H9 (cell line): ENCODE measurements at regions not wholly inside any gene's neighbourhood (a gene's known extent, or its start where the extent isn't known, plus 50 kb on each side); places are given as distances from the start of the nearest gene placed in this dataset.

Experiments used
- DNase-seq: peaks from one replicate; pipeline ENCODE4 v3.0.0-alpha.2; 2017
- H2AFZ ChIP-seq: one replicate; pipeline ENCODE4 v1.6.1; 2013; ENCODE audit warnings: mild to moderate bottlenecking, low read length, control low read depth, moderate library complexity
- H2AK5ac ChIP-seq: 2 replicates; pipeline ENCODE4 v1.6.1; 2013; ENCODE audit warnings: low read length, control low read depth, mixed read lengths; ENCODE audit not compliant: insufficient read length
- H2BK120ac ChIP-seq: one replicate; pipeline ENCODE4 v1.6.1; 2013; ENCODE audit warnings: low read depth, mild to moderate bottlenecking, low read length, control low read depth, inconsistent platforms; ENCODE audit not compliant: poor library complexity, severe bottlenecking
- H2BK12ac ChIP-seq: 2 replicates; pipeline ENCODE4 v1.6.1; 2013; ENCODE audit warnings: low read length, control low read depth, mixed read lengths, low read depth; ENCODE audit not compliant: insufficient read length
- H2BK15ac ChIP-seq: 2 replicates; pipeline ENCODE4 v1.6.1; 2013; ENCODE audit warnings: low read depth, low read length, control low read depth
- H2BK20ac ChIP-seq: one replicate; pipeline ENCODE4 v1.6.1; 2013; ENCODE audit warnings: low read depth, mild to moderate bottlenecking, low read length, control low read depth, inconsistent platforms; ENCODE audit not compliant: poor library complexity, severe bottlenecking
- H2BK5ac ChIP-seq: 2 replicates; pipeline ENCODE4 v1.6.1; 2013; ENCODE audit warnings: low read length, control low read depth, mixed read lengths; ENCODE audit not compliant: insufficient read length
- H3K14ac ChIP-seq: 2 replicates; pipeline ENCODE4 v1.6.1; 2013; ENCODE audit warnings: low read length, control low read depth; ENCODE audit not compliant: insufficient read depth
- H3K18ac ChIP-seq: 2 replicates; pipeline ENCODE4 v1.6.1; 2013; ENCODE audit warnings: low read depth, mild to moderate bottlenecking, mixed read lengths, low read length, control low read depth; ENCODE audit not compliant: insufficient read length
- H3K23ac ChIP-seq: 2 replicates; pipeline ENCODE4 v1.6.1; 2013; ENCODE audit warnings: low read length, control low read depth, mixed read lengths, low read depth; ENCODE audit not compliant: insufficient read length
- H3K23me2 ChIP-seq: 2 replicates; pipeline ENCODE4 v1.6.1; 2013; ENCODE audit warnings: low read depth, mild to moderate bottlenecking, mixed read lengths, low read length, control low read depth; ENCODE audit not compliant: insufficient read length, poor library complexity, severe bottlenecking
- H3K27ac ChIP-seq: 2 replicates; pipeline ENCODE4 v1.5.1; 2013; ENCODE audit warnings: low read length, control low read depth, mixed read lengths, low read depth; ENCODE audit not compliant: insufficient read length
- H3K27me3 ChIP-seq: 2 replicates; pipeline ENCODE4 v1.6.1; 2013; ENCODE audit warnings: low read length, control low read depth, inconsistent platforms; ENCODE audit not compliant: insufficient read depth
- H3K4ac ChIP-seq: 2 replicates; pipeline ENCODE4 v1.6.1; 2013; ENCODE audit warnings: low read depth, mild to moderate bottlenecking, control low read depth, inconsistent platforms, low read length, moderate library complexity
- H3K4me1 ChIP-seq: 2 replicates; pipeline ENCODE4 v1.6.1; 2013; ENCODE audit warnings: low read length, control low read depth, inconsistent platforms; ENCODE audit not compliant: insufficient read depth
- H3K4me2 ChIP-seq: 2 replicates; pipeline ENCODE4 v1.6.1; 2013; ENCODE audit warnings: low read length, control low read depth, mixed read lengths; ENCODE audit not compliant: insufficient read length, insufficient read depth
- H3K56ac ChIP-seq: 2 replicates; pipeline ENCODE4 v1.6.1; 2013; ENCODE audit warnings: low read depth, mild to moderate bottlenecking, mixed read lengths, low read length, control low read depth; ENCODE audit not compliant: insufficient read length
- H3K79me1 ChIP-seq: 2 replicates; pipeline ENCODE4 v1.6.1; 2013; ENCODE audit warnings: low read depth, mild to moderate bottlenecking, moderate library complexity, low read length, control low read depth, inconsistent platforms; ENCODE audit not compliant: insufficient read depth, poor library complexity, severe bottlenecking
- H3K79me2 ChIP-seq: 2 replicates; pipeline ENCODE4 v1.6.1; 2013; ENCODE audit warnings: low read length, control low read depth, inconsistent platforms; ENCODE audit not compliant: insufficient read depth
- H3K9ac ChIP-seq: 2 replicates; pipeline ENCODE4 v1.6.1; 2013; ENCODE audit warnings: low read length, control low read depth, mixed read lengths; ENCODE audit not compliant: insufficient read length; ENCODE audit errors: extremely low read depth
- H3K9me3 ChIP-seq: one replicate; pipeline ENCODE4 v1.6.1; 2013; ENCODE audit warnings: low read depth, low read length, inconsistent platforms; ENCODE audit not compliant: control insufficient read depth
- H3T11ph ChIP-seq: one replicate; pipeline ENCODE4 v1.6.1; 2013; ENCODE audit warnings: mild to moderate bottlenecking, low read length, control low read depth, inconsistent platforms
- H4K20me1 ChIP-seq: one replicate; pipeline ENCODE4 v1.6.1; 2013; ENCODE audit not compliant: control insufficient read depth, insufficient read length, insufficient read depth
- H4K5ac ChIP-seq: 2 replicates; pipeline ENCODE4 v1.6.1; 2013; ENCODE audit warnings: low read depth, mild to moderate bottlenecking, mixed read lengths, low read length, control low read depth; ENCODE audit not compliant: insufficient read length
- H4K8ac ChIP-seq: replicated peaks from 2 replicates; pipeline ENCODE4 v1.6.1; 2013; ENCODE audit warnings: low read length, control low read depth, mixed read lengths, low read depth; ENCODE audit not compliant: insufficient read length
- H4K91ac ChIP-seq: 2 replicates; pipeline ENCODE4 v1.6.1; 2013; ENCODE audit warnings: low read depth, mild to moderate bottlenecking, moderate library complexity, mixed read lengths, low read length, control low read depth; ENCODE audit not compliant: insufficient read length
- H3K27ac Mint-ChIP-seq, 3 experiments: 2 replicates in 2 of 3; 3 replicates in 1 of 3; pipeline ENCODE4 v1.8.0; 2020 to 2021; ENCODE audit warnings: mixed read lengths in 3 of 3, mild to moderate bottlenecking in 1 of 3, moderate library complexity in 1 of 3
- H3K27me3 Mint-ChIP-seq: 2 replicates; pipeline ENCODE4 v1.8.0; 2021; ENCODE audit warnings: low read depth, mild to moderate bottlenecking, moderate library complexity, mixed read lengths
- H3K36me3 Mint-ChIP-seq, 3 experiments: 2 replicates in 2 of 3; 3 replicates in 1 of 3; pipeline ENCODE4 v1.8.0; 2020 to 2021; ENCODE audit warnings: low read depth in 3 of 3, mixed read lengths in 3 of 3; ENCODE audit not compliant: insufficient read depth in 1 of 3
- H3K4me1 Mint-ChIP-seq, 2 experiments: 2 replicates each; pipeline ENCODE4 v1.8.0; 2020; ENCODE audit warnings: mixed read lengths in 2 of 2
- H3K4me3 Mint-ChIP-seq, 2 experiments: 2 replicates in 1 of 2; 3 replicates in 1 of 2; pipeline ENCODE4 v1.8.0; 2020 to 2021; ENCODE audit warnings: mild to moderate bottlenecking in 2 of 2, mixed read lengths in 2 of 2, moderate library complexity in 1 of 2
- H3K9me3 Mint-ChIP-seq, 2 experiments: 2 replicates in 1 of 2; 3 replicates in 1 of 2; pipeline ENCODE4 v1.8.0; 2020; ENCODE audit warnings: mild to moderate bottlenecking in 2 of 2, mixed read lengths in 2 of 2, moderate library complexity in 1 of 2
- WGBS: extraction: QIAGEN DNeasy Blood & Tissue Kit; methylation state at CpG from one replicate; pipeline ENCODE4 v1.1.7; 2013; ENCODE audit warnings: missing lambda C conversion rate, low lambda C conversion rate, mixed read lengths; ENCODE audit not compliant: insufficient read length; ENCODE audit errors: extremely low coverage; 5-methylcytosine and 5-hydroxymethylcytosine counted together
- TF ChIP-seq, protein P1 (sequence below): fragments of 200-600 bp; sonication (generic); conservative IDR thresholded peaks from 3 replicates; pipeline ENCODE4 v1.8.0; 2021; ENCODE audit warnings: antibody characterized with exemption, mild to moderate bottlenecking

DNA sequence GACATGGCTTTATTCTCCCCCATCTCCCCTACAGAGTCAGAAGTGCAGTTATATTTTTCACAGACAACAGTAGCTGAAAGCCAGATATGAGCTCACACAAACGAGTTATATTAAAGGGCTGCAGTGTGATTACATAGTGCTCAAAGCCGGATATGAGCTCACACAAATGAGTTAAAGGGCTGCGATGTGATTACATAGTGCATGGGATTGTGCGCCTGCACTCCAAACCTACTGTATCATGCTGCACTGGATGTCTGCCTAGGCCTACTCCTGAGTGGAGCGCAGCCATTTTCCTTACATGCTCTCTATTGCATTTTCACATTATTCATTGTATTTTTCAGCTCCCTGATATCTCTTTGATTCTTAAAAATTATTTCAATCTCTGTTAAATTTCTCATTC lies 414.6 kb upstream of the LARGE1 start:
- no peak overlapping the region for H2BK5ac ChIP-seq
- Mint-ChIP-seq H3K4me1 (no peaks in the 10 kb centered on the region), H3K27ac (no peak overlapping the region), H3K4me3 (no peak overlapping the region), H3K9me3 (peaks cover 31% of the 10 kb centered on the region in 2 experiments), H3K27me3 (peaks cover 5% of the 10 kb centered on the region), H3K36me3 (peaks cover 4 to 15% (median 7%) of the 10 kb centered on the region in 3 experiments; a peak in 6 of 7 replicates)
- no peak overlapping the region for H2BK120ac ChIP-seq
- TF ChIP-seq, protein P1, sequence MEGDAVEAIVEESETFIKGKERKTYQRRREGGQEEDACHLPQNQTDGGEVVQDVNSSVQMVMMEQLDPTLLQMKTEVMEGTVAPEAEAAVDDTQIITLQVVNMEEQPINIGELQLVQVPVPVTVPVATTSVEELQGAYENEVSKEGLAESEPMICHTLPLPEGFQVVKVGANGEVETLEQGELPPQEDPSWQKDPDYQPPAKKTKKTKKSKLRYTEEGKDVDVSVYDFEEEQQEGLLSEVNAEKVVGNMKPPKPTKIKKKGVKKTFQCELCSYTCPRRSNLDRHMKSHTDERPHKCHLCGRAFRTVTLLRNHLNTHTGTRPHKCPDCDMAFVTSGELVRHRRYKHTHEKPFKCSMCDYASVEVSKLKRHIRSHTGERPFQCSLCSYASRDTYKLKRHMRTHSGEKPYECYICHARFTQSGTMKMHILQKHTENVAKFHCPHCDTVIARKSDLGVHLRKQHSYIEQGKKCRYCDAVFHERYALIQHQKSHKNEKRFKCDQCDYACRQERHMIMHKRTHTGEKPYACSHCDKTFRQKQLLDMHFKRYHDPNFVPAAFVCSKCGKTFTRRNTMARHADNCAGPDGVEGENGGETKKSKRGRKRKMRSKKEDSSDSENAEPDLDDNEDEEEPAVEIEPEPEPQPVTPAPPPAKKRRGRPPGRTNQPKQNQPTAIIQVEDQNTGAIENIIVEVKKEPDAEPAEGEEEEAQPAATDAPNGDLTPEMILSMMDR = no peak
- no peak overlapping the region for H2AFZ ChIP-seq
- H3K9ac ChIP-seq = no peak overlapping the region
- no peaks in the 10 kb centered on the region for H3K23me2 ChIP-seq
- DNase-seq = no peak
- H3K4me2 ChIP-seq = no peak overlapping the region
- H3K27ac ChIP-seq = no peak overlapping the region
- H3K4ac ChIP-seq = no peak overlapping the region
- H4K20me1 ChIP-seq = no peaks in the 10 kb centered on the region
- H2BK20ac ChIP-seq = no peak overlapping the region
- H3K79me1 ChIP-seq = no peaks in the 10 kb centered on the region
- no peaks in the 10 kb centered on the region for H3K27me3 ChIP-seq
- no peak overlapping the region for H4K91ac ChIP-seq
- no peak overlapping the region for H2AK5ac ChIP-seq
- no peak overlapping the region for H3T11ph ChIP-seq
- no peak overlapping the region for H3K18ac ChIP-seq
- no peak overlapping the region for H2BK12ac ChIP-seq
- H3K9me3 ChIP-seq = peaks cover 8% of the 10 kb centered on the region
- H3K4me1 ChIP-seq = no peaks in the 10 kb centered on the region
- WGBS = no CpG with 5 or more reads among the region's 5 CpGs
- H3K56ac ChIP-seq = no peak overlapping the region
- H3K23ac ChIP-seq = no peak overlapping the region
- no peak overlapping the region for H4K5ac ChIP-seq
- H4K8ac ChIP-seq = no peak overlapping the region
- no peak overlapping the region for H2BK15ac ChIP-seq
- no peak overlapping the region for H3K14ac ChIP-seq
- H3K79me2 ChIP-seq = no peaks in the 10 kb centered on the region
